ENCODE measurements at regions not wholly inside any gene's neighbourhood (a gene's known extent, or its start where the extent isn't known, plus 50 kb on each side); places are given as distances from the start of the nearest gene placed in this dataset.
"Not testable (repeated sequence)": the region's sequence is repeated elsewhere in the genome, so short reads cannot be mapped to it uniquely, and the experiment has no call there.

GRCh38 chr1:221487781-221488524 lies 253.9 kb downstream of the DUSP10 start:
- no peak for DNase-seq

- DNase-seq, result no peak
These were observed 253.3 kb downstream of the DUSP10 start for GRCh38 chr1:221488550-221488949.

GRCh38 chr1:221494670-221495069 lies 247.2 kb downstream of the DUSP10 start:
- no peak for DNase-seq

- DNase-seq, result no peak
These were observed 244.8 kb downstream of the DUSP10 start for GRCh38 chr1:221497046-221497445.

- no peak for DNase-seq
These were observed 238.6 kb downstream of the DUSP10 start for GRCh38 chr1:221503268-221503667.

GRCh38 chr1:221509575-221510355 lies 232.1 kb downstream of the DUSP10 start:
- DNase-seq, result no peak

GRCh38 chr1:221510793-221511503 lies 230.9 kb downstream of the DUSP10 start:
- no peak for DNase-seq

GRCh38 chr1:221511797-221512196 lies 230.1 kb downstream of the DUSP10 start:
- no peak for DNase-seq

GRCh38 chr1:221514806-221515205 lies 227.1 kb downstream of the DUSP10 start:
- no peak for DNase-seq

- no peak for DNase-seq
These were observed 226.4 kb downstream of the DUSP10 start for GRCh38 chr1:221515496-221515895.

GRCh38 chr1:221517961-221518360 lies 223.9 kb downstream of the DUSP10 start:
- DNase-seq, result no peak

GRCh38 chr1:221520250-221520649 lies 221.6 kb downstream of the DUSP10 start:
- no peak for DNase-seq

GRCh38 chr1:221521686-221522085 lies 220.2 kb downstream of the DUSP10 start:
- DNase-seq, result no peak

- DNase-seq, result no peak
These were observed 219.4 kb downstream of the DUSP10 start for GRCh38 chr1:221522529-221522940.

- DNase-seq, result no peak
These were observed 216.1 kb downstream of the DUSP10 start for GRCh38 chr1:221525749-221526148.

- DNase-seq, result no peak
These were observed 214.6 kb downstream of the DUSP10 start for GRCh38 chr1:221527302-221527701.

GRCh38 chr1:221527886-221528624 lies 213.8 kb downstream of the DUSP10 start:
- DNase-seq, result no peak

- DNase-seq, result not testable (repeated sequence)
These were observed 211.7 kb downstream of the DUSP10 start for GRCh38 chr1:221530159-221530558.

- DNase-seq, result no peak
These were observed 211.1 kb downstream of the DUSP10 start for GRCh38 chr1:221530791-221531190.

GRCh38 chr1:221532071-221532773 lies 209.7 kb downstream of the DUSP10 start:
- no peak for DNase-seq

- no peak for DNase-seq
These were observed 200.6 kb downstream of the DUSP10 start for GRCh38 chr1:221541296-221541695.

- no peak for DNase-seq
These were observed 198.3 kb downstream of the DUSP10 start for GRCh38 chr1:221543529-221544120.
